Gastroesophageal sphincter (tissue), 3 donors: ENCODE measurements at regions not wholly inside any gene's neighbourhood (a gene's known extent, or its start where the extent isn't known, plus 50 kb on each side); places are given as distances from the start of the nearest gene placed in this dataset.

Experiments
- CTCF ChIP-seq, 4 experiments: fragments of 200-600 bp in 2 of 4; fragments of 450-650 bp in 2 of 4; sonication (generic) in 1 of 4; IDR thresholded peaks; one replicate each; pipeline ENCODE4 v1.5.1; 2017 to 2019; ENCODE audit warnings: antibody characterized with exemption in 4 of 4, mild to moderate bottlenecking in 2 of 4, moderate library complexity in 2 of 4
- POLR2A ChIP-seq, 2 donors: fragments of 450-650 bp; IDR thresholded peaks; one replicate each; pipeline ENCODE4 v1.6.1; 2017; ENCODE audit warnings: antibody characterized with exemption in 2 of 2, mild to moderate bottlenecking in 2 of 2, moderate library complexity in 1 of 2
- POLR2AphosphoS5 ChIP-seq: sonication (generic); formaldehyde crosslinking; IDR thresholded peaks from one replicate; pipeline ENCODE4 v1.6.1; 2017; ENCODE audit warnings: antibody characterized with exemption

GRCh38 chr10:108970016-108970415, 953.3 kb downstream of the XPNPEP1 start:
- TF ChIP-seq POLR2A (IDR thresholded peaks at IDR 0.05) (no peak), POLR2AphosphoS5 (no peak), CTCF (IDR thresholded peaks at IDR 0.05) (no peak)
